ENCODE measurements at regions not wholly inside any gene's neighbourhood (a gene's known extent, or its start where the extent isn't known, plus 50 kb on each side); places are given as distances from the start of the nearest gene placed in this dataset.

DNA sequence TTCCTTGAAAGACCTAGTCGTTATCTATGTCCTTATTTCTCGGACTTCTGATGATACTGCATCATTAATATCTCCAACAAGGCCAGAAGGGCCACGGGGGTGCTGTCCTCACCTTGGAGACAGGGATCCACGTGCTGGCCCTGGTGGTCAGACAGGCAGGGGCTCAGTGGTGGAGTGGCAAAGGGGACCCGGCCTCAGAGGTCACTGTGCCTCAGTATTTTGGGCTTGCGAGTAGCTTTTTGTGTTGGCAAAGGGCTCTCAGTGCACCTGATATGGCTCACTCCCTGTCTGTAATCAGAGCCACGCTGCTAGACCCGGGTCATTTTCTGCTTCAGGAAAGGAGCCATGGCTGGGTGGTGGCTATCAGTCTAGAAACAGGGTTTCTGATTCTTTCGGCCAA, 135.1 kb downstream of the GADD45G start:
- TF ChIP-seq MAX (IDR thresholded peaks at IDR 0.05; ENCODE audit: low read depth, low read length): no peak
- TF ChIP-seq TARDBP (IDR thresholded peaks at IDR 0.05; ENCODE audit: borderline replicate concordance): no peak
- TF ChIP-seq FOXK2 (IDR thresholded peaks at IDR 0.05): no peak
- no peak for TF ChIP-seq POLR2A (IDR thresholded peaks at IDR 0.05; ENCODE audit: low read depth, low read length)
- TF ChIP-seq, protein P1, sequence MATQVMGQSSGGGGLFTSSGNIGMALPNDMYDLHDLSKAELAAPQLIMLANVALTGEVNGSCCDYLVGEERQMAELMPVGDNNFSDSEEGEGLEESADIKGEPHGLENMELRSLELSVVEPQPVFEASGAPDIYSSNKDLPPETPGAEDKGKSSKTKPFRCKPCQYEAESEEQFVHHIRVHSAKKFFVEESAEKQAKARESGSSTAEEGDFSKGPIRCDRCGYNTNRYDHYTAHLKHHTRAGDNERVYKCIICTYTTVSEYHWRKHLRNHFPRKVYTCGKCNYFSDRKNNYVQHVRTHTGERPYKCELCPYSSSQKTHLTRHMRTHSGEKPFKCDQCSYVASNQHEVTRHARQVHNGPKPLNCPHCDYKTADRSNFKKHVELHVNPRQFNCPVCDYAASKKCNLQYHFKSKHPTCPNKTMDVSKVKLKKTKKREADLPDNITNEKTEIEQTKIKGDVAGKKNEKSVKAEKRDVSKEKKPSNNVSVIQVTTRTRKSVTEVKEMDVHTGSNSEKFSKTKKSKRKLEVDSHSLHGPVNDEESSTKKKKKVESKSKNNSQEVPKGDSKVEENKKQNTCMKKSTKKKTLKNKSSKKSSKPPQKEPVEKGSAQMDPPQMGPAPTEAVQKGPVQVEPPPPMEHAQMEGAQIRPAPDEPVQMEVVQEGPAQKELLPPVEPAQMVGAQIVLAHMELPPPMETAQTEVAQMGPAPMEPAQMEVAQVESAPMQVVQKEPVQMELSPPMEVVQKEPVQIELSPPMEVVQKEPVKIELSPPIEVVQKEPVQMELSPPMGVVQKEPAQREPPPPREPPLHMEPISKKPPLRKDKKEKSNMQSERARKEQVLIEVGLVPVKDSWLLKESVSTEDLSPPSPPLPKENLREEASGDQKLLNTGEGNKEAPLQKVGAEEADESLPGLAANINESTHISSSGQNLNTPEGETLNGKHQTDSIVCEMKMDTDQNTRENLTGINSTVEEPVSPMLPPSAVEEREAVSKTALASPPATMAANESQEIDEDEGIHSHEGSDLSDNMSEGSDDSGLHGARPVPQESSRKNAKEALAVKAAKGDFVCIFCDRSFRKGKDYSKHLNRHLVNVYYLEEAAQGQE (IDR thresholded peaks at IDR 0.05; ENCODE audit: low read depth, low read length): no peak
- no peak for TF ChIP-seq TAF1 (IDR thresholded peaks at IDR 0.05; ENCODE audit: borderline replicate concordance, low read depth, low read length)
- TF ChIP-seq HDAC2 (IDR thresholded peaks at IDR 0.05): no peak
- TF ChIP-seq BHLHE40 (IDR thresholded peaks at IDR 0.05; ENCODE audit: borderline replicate concordance in 1 of 2, low read depth in 2 of 2, low read length in 1 of 2): no peak
- TF ChIP-seq NRF1 (conservative IDR thresholded peaks at IDR 0.05; ENCODE audit: low read depth, low read length): no peak
- TF ChIP-seq TCF12 (IDR thresholded peaks at IDR 0.05; ENCODE audit: low read depth, low read length): no peak
